ENCODE measurements at regions not wholly inside any gene's neighbourhood (a gene's known extent, or its start where the extent isn't known, plus 50 kb on each side); places are given as distances from the start of the nearest gene placed in this dataset.

GRCh38 chr12:58509116-58509885, 411.0 kb downstream of the LRIG3 start:
- TF ChIP-seq, protein P1, sequence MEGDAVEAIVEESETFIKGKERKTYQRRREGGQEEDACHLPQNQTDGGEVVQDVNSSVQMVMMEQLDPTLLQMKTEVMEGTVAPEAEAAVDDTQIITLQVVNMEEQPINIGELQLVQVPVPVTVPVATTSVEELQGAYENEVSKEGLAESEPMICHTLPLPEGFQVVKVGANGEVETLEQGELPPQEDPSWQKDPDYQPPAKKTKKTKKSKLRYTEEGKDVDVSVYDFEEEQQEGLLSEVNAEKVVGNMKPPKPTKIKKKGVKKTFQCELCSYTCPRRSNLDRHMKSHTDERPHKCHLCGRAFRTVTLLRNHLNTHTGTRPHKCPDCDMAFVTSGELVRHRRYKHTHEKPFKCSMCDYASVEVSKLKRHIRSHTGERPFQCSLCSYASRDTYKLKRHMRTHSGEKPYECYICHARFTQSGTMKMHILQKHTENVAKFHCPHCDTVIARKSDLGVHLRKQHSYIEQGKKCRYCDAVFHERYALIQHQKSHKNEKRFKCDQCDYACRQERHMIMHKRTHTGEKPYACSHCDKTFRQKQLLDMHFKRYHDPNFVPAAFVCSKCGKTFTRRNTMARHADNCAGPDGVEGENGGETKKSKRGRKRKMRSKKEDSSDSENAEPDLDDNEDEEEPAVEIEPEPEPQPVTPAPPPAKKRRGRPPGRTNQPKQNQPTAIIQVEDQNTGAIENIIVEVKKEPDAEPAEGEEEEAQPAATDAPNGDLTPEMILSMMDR (IDR thresholded peaks at IDR 0.05) = no peak
- TF ChIP-seq POLR2AphosphoS5 (IDR thresholded peaks at IDR 0.05; ENCODE audit: low read depth, low read length) (no peak), REST (IDR thresholded peaks at IDR 0.05; ENCODE audit: insufficient read depth in 1 of 2, low read depth in 2 of 2, low read length in 1 of 2) (no peak)

Data from Panc1 (cell line).